NB4 (cell line): ENCODE measurements at regions not wholly inside any gene's neighbourhood (a gene's known extent, or its start where the extent isn't known, plus 50 kb on each side); places are given as distances from the start of the nearest gene placed in this dataset.

Experiments used
- DNase-seq: peaks from one replicate; pipeline ENCODE4 v3.0.0; 2010; ENCODE audit warnings: low read depth
- H3K4me3 ChIP-seq: one replicate; pipeline ENCODE4 v1.5.1; 2011; ENCODE audit warnings: mild to moderate bottlenecking, low read depth, low read length, moderate library complexity
- CTCF ChIP-seq: IDR thresholded peaks from one replicate; pipeline ENCODE4 v1.5.1; 2012; ENCODE audit warnings: low read depth, low read length
- MAX ChIP-seq: IDR thresholded peaks from 2 replicates; pipeline ENCODE4 v1.6.1; 2011; ENCODE audit warnings: low read depth, low read length
- MYC ChIP-seq: IDR thresholded peaks from 2 replicates; pipeline ENCODE4 v1.6.1; 2011; ENCODE audit warnings: low read depth, low read length
- POLR2A ChIP-seq: IDR thresholded peaks from 2 replicates; pipeline ENCODE4 v1.6.1; 2011; ENCODE audit warnings: mild to moderate bottlenecking; ENCODE audit not compliant: insufficient read length; ENCODE audit errors: extremely low read depth

DNA sequence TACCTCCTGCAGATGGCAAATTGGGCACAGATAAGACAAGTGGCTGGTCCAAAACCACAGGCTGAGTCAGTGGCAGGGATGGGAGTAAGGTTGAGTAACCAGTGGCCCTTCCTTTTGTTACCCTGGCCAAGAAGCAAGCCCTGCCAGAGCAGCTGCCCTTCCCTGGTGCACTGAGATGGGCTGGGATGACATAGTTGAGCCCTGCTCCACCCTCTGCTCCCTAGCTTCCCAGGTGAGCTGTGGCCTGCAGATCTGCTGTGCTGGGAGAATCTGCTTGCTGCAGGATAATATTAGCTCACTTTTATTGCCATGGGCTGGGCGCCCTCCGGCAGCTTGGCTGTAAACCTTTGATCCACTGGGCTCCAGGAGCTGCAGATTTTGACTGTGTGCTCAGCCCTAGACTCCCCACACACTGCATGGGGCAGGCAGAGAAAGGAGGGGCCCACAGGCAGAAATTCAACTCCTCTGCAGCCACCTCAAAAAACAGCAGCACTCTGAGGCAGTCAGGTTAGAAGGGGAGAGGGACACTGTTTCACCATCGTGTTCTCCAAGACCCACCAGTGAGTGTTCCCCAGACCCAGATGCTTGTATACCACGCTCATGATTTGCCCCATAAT, 101.8 kb downstream of the CBLN1 start:
- TF ChIP-seq CTCF, result no peak
- no peak for TF ChIP-seq MYC
- no peak for TF ChIP-seq MAX
- no peak for TF ChIP-seq POLR2A
- no peak overlapping the region for H3K4me3 ChIP-seq
- no peak for DNase-seq

DNA sequence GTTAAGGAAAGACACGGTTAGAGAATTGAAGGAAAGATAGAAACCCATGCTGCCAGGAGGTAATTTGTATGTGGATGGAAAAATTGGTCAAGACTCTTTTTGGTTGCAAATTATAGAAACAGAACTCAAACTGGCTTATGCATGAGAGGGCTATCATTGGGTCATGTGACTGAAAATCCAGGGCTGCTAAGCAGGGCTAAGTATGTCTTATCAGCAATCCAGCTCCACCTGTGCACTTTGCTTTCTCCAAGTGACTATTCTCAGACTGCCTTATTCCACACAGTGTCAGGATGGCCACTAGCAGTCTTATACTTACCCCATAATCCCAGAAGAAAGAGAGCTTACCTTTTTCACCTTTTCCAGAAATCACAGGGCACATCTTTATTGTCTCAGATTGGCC, 113.5 kb downstream of the CBLN1 start:
- no peak for DNase-seq
- no peak overlapping the region for H3K4me3 ChIP-seq
- TF ChIP-seq MAX (no peak), POLR2A (no peak), CTCF (no peak), MYC (no peak)

DNA sequence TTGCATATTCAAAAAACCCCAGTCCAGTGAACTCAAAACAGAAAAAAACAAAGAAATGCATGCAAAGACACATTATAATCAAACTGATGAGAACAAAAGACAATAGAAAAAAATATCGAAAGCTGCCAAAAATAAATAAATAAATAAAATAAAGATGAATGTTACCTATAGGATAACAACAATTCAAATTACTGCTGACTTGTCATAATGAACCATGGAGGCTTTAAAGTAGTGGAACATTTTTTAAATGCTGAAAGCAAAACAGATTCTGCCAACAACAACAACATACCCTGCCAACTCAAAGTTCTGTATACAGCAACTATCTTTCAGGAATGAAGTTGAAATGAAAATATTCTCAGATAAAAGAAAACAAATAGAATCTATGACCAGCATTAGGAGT, 116.6 kb downstream of the CBLN1 start:
- H3K4me3 ChIP-seq, result no peak overlapping the region
- DNase-seq, result no peak
- no peak for TF ChIP-seq MYC
- TF ChIP-seq POLR2A, result no peak
- no peak for TF ChIP-seq MAX
- no peak for TF ChIP-seq CTCF

DNA sequence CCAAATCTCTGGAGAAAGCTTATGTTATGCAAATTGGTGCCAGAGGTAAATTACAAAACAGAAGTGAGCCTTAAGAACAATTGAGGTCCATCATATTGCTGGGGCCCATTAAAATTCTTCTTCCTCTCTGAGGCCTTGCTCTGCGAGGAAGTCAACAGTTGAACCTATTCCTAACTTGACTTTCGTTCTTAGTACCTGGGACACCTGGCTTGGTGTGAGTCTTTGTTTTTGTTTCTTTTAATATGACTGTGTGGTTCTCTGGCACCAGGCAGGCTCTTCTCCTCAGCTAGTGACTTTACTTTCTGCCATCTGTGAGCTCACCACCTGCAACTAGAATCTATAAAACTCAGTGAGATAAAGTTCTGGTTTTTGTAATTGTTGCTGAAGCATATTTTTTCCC, 120.4 kb downstream of the CBLN1 start:
- DNase-seq, result no peak
- no peak for TF ChIP-seq CTCF
- TF ChIP-seq POLR2A, result no peak
- TF ChIP-seq MYC, result no peak
- no peak for TF ChIP-seq MAX
- H3K4me3 ChIP-seq, result no peak overlapping the region

DNA sequence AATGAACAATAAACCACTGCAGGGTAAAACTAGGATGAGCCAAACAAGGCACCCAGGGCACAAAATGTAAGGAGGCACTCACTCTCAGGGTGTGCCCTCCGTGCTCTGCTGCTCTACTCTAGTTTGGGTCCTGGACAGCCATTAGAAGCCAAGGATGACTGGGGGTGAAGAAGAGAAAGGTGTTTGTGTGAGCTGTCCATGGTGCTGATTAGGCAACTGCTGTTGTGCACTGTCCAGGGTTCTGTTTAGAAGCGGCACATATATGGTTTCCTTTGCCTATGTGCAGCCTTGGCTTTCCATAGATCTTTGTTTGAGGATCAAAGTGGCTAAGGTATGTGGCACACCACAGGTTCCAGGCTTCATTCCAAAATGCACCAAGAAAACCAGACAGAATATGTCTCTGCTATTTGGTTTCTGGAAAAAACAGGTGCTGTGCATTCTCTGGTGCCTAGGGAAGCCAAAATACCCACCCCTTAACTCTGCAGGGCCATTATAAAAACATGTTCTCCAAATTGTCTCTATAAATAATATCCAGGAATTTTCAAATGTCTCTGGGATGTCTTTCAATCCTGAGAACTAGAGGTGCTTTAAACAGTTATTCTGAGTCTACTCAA, 123.5 kb downstream of the CBLN1 start:
- peak; percentile 68 for DNase-seq
- TF ChIP-seq MAX (peak; percentile 64), POLR2A (no peak), MYC (peak; percentile 47; the same call in 1 of the 2 replicates)
- H3K4me3 ChIP-seq, result no peak overlapping the region

DNA sequence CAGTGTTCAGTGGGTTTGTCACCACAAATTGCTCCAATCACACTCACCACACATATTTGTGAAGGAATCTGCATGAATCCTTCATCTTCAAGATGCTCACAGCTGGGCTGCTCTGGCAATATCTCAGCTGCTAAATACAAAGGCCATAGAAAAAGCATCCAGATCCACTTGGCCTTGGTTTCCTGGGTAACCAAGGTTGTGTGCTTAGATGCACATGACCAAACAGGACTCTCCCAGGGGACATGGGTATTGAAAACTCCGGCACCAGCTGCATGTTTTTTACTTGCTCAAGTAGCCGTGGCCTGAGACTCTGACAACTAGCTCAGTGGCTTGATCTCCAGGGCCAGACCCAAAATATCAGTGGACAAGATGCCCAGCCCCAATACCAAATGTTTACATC, 131.3 kb downstream of the CBLN1 start:
- no peak for DNase-seq
- H3K4me3 ChIP-seq, result no peak overlapping the region
- TF ChIP-seq MAX (no peak), MYC (no peak), CTCF (no peak), POLR2A (no peak)
